PC-3 (cell line): ENCODE measurements at regions not wholly inside any gene's neighbourhood (a gene's known extent, or its start where the extent isn't known, plus 50 kb on each side); places are given as distances from the start of the nearest gene placed in this dataset.

Experiments used
- ATAC-seq: fragments of 200-7000 bp; cut with Tn5 transposase; 2 replicates; pipeline ENCODE4 v1.9.1; 2020; ENCODE audit warnings: mild to moderate bottlenecking, moderate library complexity
- BruUV-seq: library from RNA; stranded (reverse); fragments of 400-500 nt; replicated peaks from 2 replicates; lab custom pipeline; 2021; lab: Mats Ljungman, UMichigan
- CTCF ChIA-PET: fragments of 300-600 bp; sonication (Branson Sonifier 250); formaldehyde crosslinking; loops from one replicate; lab custom pipeline; 2022; ENCODE audit warnings: antibody characterized with exemption; lab: Charles Lee
- POLR2A ChIA-PET: fragments of 300-600 bp; sonication (Branson Sonifier 250); formaldehyde crosslinking; loops from one replicate; lab custom pipeline; 2022; ENCODE audit warnings: antibody characterized with exemption; ENCODE audit not compliant: unreplicated experiment; lab: Charles Lee
- DNase-seq: peaks from one replicate; pipeline ENCODE4 v3.0.0-alpha.2; 2015
- H2AFZ ChIP-seq: fragments of 300-600 bp; sonication (generic); 2 replicates; pipeline ENCODE4 v1.6.0; 2016; ENCODE audit warnings: antibody characterized with exemption, low read length
- H3F3A ChIP-seq: fragments of 300-600 bp; sonication (generic); one replicate; pipeline ENCODE4 v1.6.0; 2017; ENCODE audit warnings: antibody characterized with exemption, low read length, control low read depth, mild to moderate bottlenecking; ENCODE audit not compliant: unreplicated experiment
- H3K27ac ChIP-seq: fragments of 300-600 bp; sonication (generic); 2 replicates; pipeline ENCODE4 v1.5.1; 2016; ENCODE audit warnings: mild to moderate bottlenecking, low read length
- H3K27me3 ChIP-seq: fragments of 300-600 bp; sonication (generic); 2 replicates; pipeline ENCODE4 v1.6.1; 2016; ENCODE audit warnings: low read length, mixed read lengths
- H3K36me3 ChIP-seq: fragments of 300-600 bp; sonication (generic); 2 replicates; pipeline ENCODE4 v1.6.1; 2016; ENCODE audit warnings: low read depth, mixed run types, low read length, mixed read lengths
- H3K4me1 ChIP-seq: fragments of 300-600 bp; sonication (generic); 2 replicates; pipeline ENCODE4 v1.5.1; 2016; ENCODE audit warnings: low read length; ENCODE audit not compliant: insufficient read depth
- H3K4me2 ChIP-seq: fragments of 300-600 bp; sonication (generic); 2 replicates; pipeline ENCODE4 v1.6.0; 2016; ENCODE audit warnings: low read length
- H3K4me3 ChIP-seq: fragments of 300-600 bp; sonication (generic); 2 replicates; pipeline ENCODE4 v1.5.1; 2016; ENCODE audit warnings: mild to moderate bottlenecking, low read length, mixed read lengths
- H3K79me2 ChIP-seq: fragments of 300-600 bp; sonication (generic); 2 replicates; pipeline ENCODE4 v1.6.1; 2017; ENCODE audit warnings: low read length, mixed read lengths
- H3K9ac ChIP-seq: fragments of 300-600 bp; sonication (generic); 2 replicates; pipeline ENCODE4 v1.6.0; 2016; ENCODE audit warnings: mild to moderate bottlenecking, low read length
- H3K9me2 ChIP-seq: fragments of 300-600 bp; sonication (generic); replicated peaks from 2 replicates; pipeline ENCODE4 v1.6.1; 2016; ENCODE audit warnings: mixed run types, low read length, mixed read lengths
- H3K9me3 ChIP-seq: fragments of 300-600 bp; sonication (generic); 2 replicates; pipeline ENCODE4 v1.6.1; 2016; ENCODE audit warnings: low read length, mixed read lengths
- H4K20me1 ChIP-seq: fragments of 300-600 bp; sonication (generic); 2 replicates; pipeline ENCODE4 v1.6.1; 2016; ENCODE audit warnings: low read length, mixed read lengths
- CTCF ChIP-seq: fragments of 300-600 bp; sonication (generic); conservative IDR thresholded peaks from 2 replicates; pipeline ENCODE4 v1.5.1; 2017; ENCODE audit warnings: antibody characterized with exemption, low read depth, mild to moderate bottlenecking, low read length
- EZH2 ChIP-seq: fragments of 300-600 bp; sonication (generic); IDR thresholded peaks from one replicate; pipeline ENCODE4 v1.6.1; 2017; ENCODE audit warnings: antibody characterized with exemption, mild to moderate bottlenecking, low read length; ENCODE audit not compliant: unreplicated experiment
- EZH2phosphoT487 ChIP-seq: fragments of 300-600 bp; sonication (generic); IDR thresholded peaks from 2 replicates; pipeline ENCODE4 v1.6.1; 2018; ENCODE audit warnings: mild to moderate bottlenecking, antibody characterized with exemption, low read length, borderline replicate concordance
- intact Hi-C: fragments of 100-400 bp; cut with micrococcal nuclease; formaldehyde crosslinking; loops from 2 replicates; pipeline ENCODE4 v1.9.0; 2023

GRCh38 chr16:85281181-85281580, 168.9 kb upstream of the CIBAR2 start:
- Histone ChIP-seq H3K9me3 (no peaks in the 10 kb centered on the region), H2AFZ (no peak overlapping the region), H3K4me1 (no peaks in the 10 kb centered on the region), H3K27ac (no peak overlapping the region), H3K9ac (no peak overlapping the region), H3K4me3 (no peak overlapping the region), H3K4me2 (no peak overlapping the region), H3K36me3 (no peaks in the 10 kb centered on the region), H3F3A (no peaks in the 10 kb centered on the region), H3K79me2 (no peaks in the 10 kb centered on the region), H4K20me1 (no peaks in the 10 kb centered on the region), H3K9me2 (no peaks in the 10 kb centered on the region), H3K27me3 (no peaks in the 10 kb centered on the region)
- ATAC-seq: no peak
- intact Hi-C loops: no loop called here
- no peak for DNase-seq
- TF ChIP-seq EZH2phosphoT487: no peak
- no peak for TF ChIP-seq CTCF
- no peak for TF ChIP-seq EZH2
- ChIA-PET CTCF (no interaction called here), POLR2A (no interaction called here)
- no TSS peak for BruUV-seq

GRCh38 chr16:85282842-85283241, 170.6 kb upstream of the CIBAR2 start:
- POLR2A ChIA-PET: no interaction called here
- TF ChIP-seq CTCF: no peak
- no peak for TF ChIP-seq EZH2
- no peak for TF ChIP-seq EZH2phosphoT487
- H3K9ac ChIP-seq: no peak overlapping the region
- no peak for ATAC-seq
- H3K9me2 ChIP-seq: no peaks in the 10 kb centered on the region
- no peaks in the 10 kb centered on the region for H3K4me1 ChIP-seq
- intact Hi-C loops: no loop called here
- no peaks in the 10 kb centered on the region for H3K9me3 ChIP-seq
- H2AFZ ChIP-seq: no peak overlapping the region
- no peaks in the 10 kb centered on the region for H3K27me3 ChIP-seq
- BruUV-seq: no TSS peak
- H3K79me2 ChIP-seq: no peaks in the 10 kb centered on the region
- H3K27ac ChIP-seq: no peak overlapping the region
- DNase-seq: no peak
- H3K4me2 ChIP-seq: no peak overlapping the region
- H3F3A ChIP-seq: no peaks in the 10 kb centered on the region
- H3K4me3 ChIP-seq: no peak overlapping the region
- CTCF ChIA-PET: no interaction called here
- H4K20me1 ChIP-seq: no peaks in the 10 kb centered on the region
- H3K36me3 ChIP-seq: no peaks in the 10 kb centered on the region

GRCh38 chr16:85283305-85284050, 171.2 kb upstream of the CIBAR2 start:
- Histone ChIP-seq H3K4me2 (no peak overlapping the region), H3F3A (no peaks in the 10 kb centered on the region), H3K9me2 (no peaks in the 10 kb centered on the region), H3K9me3 (no peaks in the 10 kb centered on the region), H2AFZ (no peak overlapping the region), H4K20me1 (no peaks in the 10 kb centered on the region), H3K36me3 (no peaks in the 10 kb centered on the region), H3K4me1 (no peaks in the 10 kb centered on the region), H3K9ac (no peak overlapping the region), H3K4me3 (no peak overlapping the region), H3K79me2 (no peaks in the 10 kb centered on the region), H3K27me3 (no peaks in the 10 kb centered on the region), H3K27ac (no peak overlapping the region)
- ChIA-PET CTCF (no interaction called here), POLR2A (no interaction called here)
- TF ChIP-seq CTCF (no peak), EZH2 (no peak), EZH2phosphoT487 (no peak)
- DNase-seq (no peak), ATAC-seq (no peak)
- BruUV-seq: no TSS peak
- intact Hi-C loops: no loop called here
